Prostate gland (tissue), 2 donors: ENCODE measurements at regions not wholly inside any gene's neighbourhood (a gene's known extent, or its start where the extent isn't known, plus 50 kb on each side); places are given as distances from the start of the nearest gene placed in this dataset.

Experiments used
- POLR2A ChIP-seq: fragments of 450-650 bp; IDR thresholded peaks from one replicate; pipeline ENCODE4 v1.6.1; 2016; ENCODE audit warnings: antibody characterized with exemption, mild to moderate bottlenecking
- POLR2AphosphoS5 ChIP-seq: sonication (generic); formaldehyde crosslinking; IDR thresholded peaks from one replicate; pipeline ENCODE4 v1.6.1; 2017; ENCODE audit warnings: antibody characterized with exemption
- TF ChIP-seq, protein P1 (sequence below), 4 experiments: fragments of 200-600 bp in 2 of 4; fragments of 450-650 bp in 2 of 4; sonication (generic) in 2 of 4; IDR thresholded peaks; 1 replicate in 3 of 4; 2 replicates in 1 of 4; pipeline ENCODE4 v1.5.1; 2016 to 2019; ENCODE audit warnings: antibody characterized with exemption in 4 of 4, mild to moderate bottlenecking in 2 of 4, moderate library complexity in 2 of 4

DNA sequence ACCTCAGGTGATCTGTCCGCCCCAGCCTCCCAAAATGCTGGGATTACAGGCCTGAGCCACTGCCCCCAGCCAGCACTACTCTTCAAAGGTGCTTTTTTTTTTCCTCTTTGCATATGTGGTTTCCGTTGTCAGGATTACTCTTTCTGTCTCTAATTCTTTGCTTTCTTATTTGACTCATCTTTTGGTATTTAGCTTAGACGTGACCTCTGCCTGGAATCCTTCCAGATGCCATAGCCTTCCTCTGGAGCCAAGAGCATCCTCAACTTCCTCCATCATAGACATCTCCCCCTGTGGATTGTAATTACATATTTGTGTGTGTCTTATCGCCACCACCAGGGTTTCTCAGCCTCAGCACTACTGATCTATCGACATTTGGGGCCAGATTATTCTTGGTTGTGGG is 84.4 kb upstream of the XYLT1 start:
- TF ChIP-seq POLR2A (no peak), POLR2AphosphoS5 (no peak)
- TF ChIP-seq, protein P1, sequence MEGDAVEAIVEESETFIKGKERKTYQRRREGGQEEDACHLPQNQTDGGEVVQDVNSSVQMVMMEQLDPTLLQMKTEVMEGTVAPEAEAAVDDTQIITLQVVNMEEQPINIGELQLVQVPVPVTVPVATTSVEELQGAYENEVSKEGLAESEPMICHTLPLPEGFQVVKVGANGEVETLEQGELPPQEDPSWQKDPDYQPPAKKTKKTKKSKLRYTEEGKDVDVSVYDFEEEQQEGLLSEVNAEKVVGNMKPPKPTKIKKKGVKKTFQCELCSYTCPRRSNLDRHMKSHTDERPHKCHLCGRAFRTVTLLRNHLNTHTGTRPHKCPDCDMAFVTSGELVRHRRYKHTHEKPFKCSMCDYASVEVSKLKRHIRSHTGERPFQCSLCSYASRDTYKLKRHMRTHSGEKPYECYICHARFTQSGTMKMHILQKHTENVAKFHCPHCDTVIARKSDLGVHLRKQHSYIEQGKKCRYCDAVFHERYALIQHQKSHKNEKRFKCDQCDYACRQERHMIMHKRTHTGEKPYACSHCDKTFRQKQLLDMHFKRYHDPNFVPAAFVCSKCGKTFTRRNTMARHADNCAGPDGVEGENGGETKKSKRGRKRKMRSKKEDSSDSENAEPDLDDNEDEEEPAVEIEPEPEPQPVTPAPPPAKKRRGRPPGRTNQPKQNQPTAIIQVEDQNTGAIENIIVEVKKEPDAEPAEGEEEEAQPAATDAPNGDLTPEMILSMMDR (IDR thresholded peaks at IDR 0.05) = no peak
